H1 (cell line): ENCODE measurements at regions not wholly inside any gene's neighbourhood (a gene's known extent, or its start where the extent isn't known, plus 50 kb on each side); places are given as distances from the start of the nearest gene placed in this dataset.

ENCODE experiments used
- CREB1 ChIP-seq: IDR thresholded peaks from 2 replicates; pipeline ENCODE4 v1.6.1; 2012; ENCODE audit warnings: inconsistent platforms
- FOSL1 ChIP-seq: IDR thresholded peaks from 2 replicates; pipeline ENCODE4 v1.6.1; 2011; ENCODE audit warnings: mild to moderate bottlenecking, low read depth, low read length, moderate library complexity; ENCODE audit not compliant: insufficient read depth
- JUND ChIP-seq: IDR thresholded peaks from 2 replicates; pipeline ENCODE4 v1.6.1; 2011; ENCODE audit warnings: mild to moderate bottlenecking, improper control_type of control experiment, low read length
- KDM5A ChIP-seq: fragments of 200-600 bp; IDR thresholded peaks from 2 replicates; pipeline ENCODE4 v1.7.1; 2012; ENCODE audit warnings: mild to moderate bottlenecking, low read length, inconsistent platforms, mixed read lengths
- MAFK ChIP-seq: IDR thresholded peaks from 2 replicates; pipeline ENCODE4 v1.6.1; 2012; ENCODE audit warnings: low read depth, mild to moderate bottlenecking, improper control_type of control experiment, low read length
- PHF8 ChIP-seq: fragments of 200-600 bp; sonication (generic); conservative IDR thresholded peaks from 2 replicates; pipeline ENCODE4 v1.7.1; 2012; ENCODE audit warnings: low read depth, mild to moderate bottlenecking, inconsistent platforms, low read length, moderate library complexity
- RBBP5 ChIP-seq: IDR thresholded peaks from 2 replicates; pipeline ENCODE4 v1.7.1; 2012; ENCODE audit warnings: low read depth, mild to moderate bottlenecking, inconsistent platforms, low read length, moderate library complexity, borderline replicate concordance
- SP2 ChIP-seq: IDR thresholded peaks from 2 replicates; pipeline ENCODE4 v1.6.1; 2012; ENCODE audit warnings: mild to moderate bottlenecking, low read length, inconsistent platforms
- SUZ12 ChIP-seq: fragments of 200-600 bp; sonication (generic); IDR thresholded peaks from 2 replicates; pipeline ENCODE4 v1.6.1; 2012; ENCODE audit warnings: mild to moderate bottlenecking, inconsistent platforms, low read length, moderate library complexity, mixed read lengths
- ZNF274 ChIP-seq: IDR thresholded peaks from 2 replicates; pipeline ENCODE4 v1.7.0; 2012; ENCODE audit warnings: low read length, borderline replicate concordance; ENCODE audit errors: extremely low read depth

DNA sequence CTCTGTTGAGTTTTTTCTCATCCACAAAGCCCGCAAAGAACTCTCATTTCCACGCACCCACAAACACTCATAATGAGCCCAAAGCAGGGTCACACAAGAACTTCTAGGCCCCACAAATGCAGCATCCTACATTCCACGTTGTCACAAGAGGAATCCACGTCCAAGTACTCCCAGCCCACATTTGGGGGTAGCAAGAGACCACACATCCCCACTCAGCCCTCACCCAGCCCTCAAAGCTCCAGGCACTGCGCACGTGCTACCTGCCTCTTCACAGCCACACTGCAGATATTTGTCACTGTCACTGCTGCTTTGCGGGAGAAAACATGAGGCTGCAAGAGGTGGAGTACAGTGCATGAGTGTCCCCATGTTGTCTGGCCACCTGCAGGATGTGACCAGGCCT is 187.6 kb upstream of the CDYL start (continued):
- TF ChIP-seq FOSL1: no peak
- no peak for TF ChIP-seq RBBP5
- TF ChIP-seq ZNF274: no peak
- TF ChIP-seq JUND: no peak
- TF ChIP-seq MAFK: no peak
- no peak for TF ChIP-seq KDM5A
- no peak for TF ChIP-seq PHF8
- TF ChIP-seq CREB1: no peak
- TF ChIP-seq SUZ12: no peak
- no peak for TF ChIP-seq SP2
